ENCODE measurements at regions not wholly inside any gene's neighbourhood (a gene's known extent, or its start where the extent isn't known, plus 50 kb on each side); places are given as distances from the start of the nearest gene placed in this dataset.

GRCh38 chr4:117801756-117802155, 232.5 kb upstream of the NDST3 start:
- Histone ChIP-seq H3K4me2 (ENCODE audit: low read depth, low read length, poor library complexity, severe bottlenecking) (no peak overlapping the region), H3K36me3 (ENCODE audit: insufficient read depth, low read length) (no peaks in the 10 kb centered on the region)

GRCh38 chr4:117811731-117812130, 222.6 kb upstream of the NDST3 start:
- no peaks in the 10 kb centered on the region for H4K20me1 ChIP-seq (ENCODE audit: insufficient read depth, low read length, poor library complexity, severe bottlenecking)
- H3K79me2 ChIP-seq (ENCODE audit: insufficient read depth, low read length) = no peaks in the 10 kb centered on the region
- no peak overlapping the region for H3K9ac ChIP-seq (ENCODE audit: low read depth, low read length, poor library complexity, severe bottlenecking)
- H3K36me3 ChIP-seq (ENCODE audit: insufficient read depth, low read length) = no peaks in the 10 kb centered on the region
- no peaks in the 10 kb centered on the region for H3K9me2 ChIP-seq (replicated peaks; ENCODE audit: low read depth, low read length)
- TF ChIP-seq EZH2phosphoT487 (IDR thresholded peaks at IDR 0.05; ENCODE audit: borderline replicate concordance) (no peak), CTCF (conservative IDR thresholded peaks at IDR 0.05; ENCODE audit: low read length) (no peak)
- H3K4me1 ChIP-seq (ENCODE audit: insufficient read depth, low read length, poor library complexity, severe bottlenecking) = no peaks in the 10 kb centered on the region
- H3K27me3 ChIP-seq (ENCODE audit: insufficient read depth, low read length, poor library complexity, severe bottlenecking) = no peaks in the 10 kb centered on the region
- no peaks in the 10 kb centered on the region for H3F3A ChIP-seq (ENCODE audit: low read depth)
- H2AFZ ChIP-seq (ENCODE audit: low read length) = no peak overlapping the region
- no peaks in the 10 kb centered on the region for H3K9me3 ChIP-seq (ENCODE audit: insufficient read depth, low read depth, low read length)
- H3K4me3 ChIP-seq (ENCODE audit: low read length, poor library complexity, severe bottlenecking) = no peak overlapping the region
- H3K4me2 ChIP-seq (ENCODE audit: low read depth, low read length, poor library complexity, severe bottlenecking) = no peak overlapping the region

More at GRCh38 chr4:117801756-117802155, 232.5 kb upstream of the NDST3 start:
- Histone ChIP-seq H2AFZ (ENCODE audit: low read length) (no peak overlapping the region), H3K4me1 (ENCODE audit: insufficient read depth, low read length, poor library complexity, severe bottlenecking) (no peaks in the 10 kb centered on the region), H3K27me3 (ENCODE audit: insufficient read depth, low read length, poor library complexity, severe bottlenecking) (no peaks in the 10 kb centered on the region), H3K9me3 (ENCODE audit: insufficient read depth, low read depth, low read length) (no peaks in the 10 kb centered on the region), H3K79me2 (ENCODE audit: insufficient read depth, low read length) (no peaks in the 10 kb centered on the region), H3K9me2 (replicated peaks; ENCODE audit: low read depth, low read length) (no peaks in the 10 kb centered on the region), H3F3A (ENCODE audit: low read depth) (no peaks in the 10 kb centered on the region), H3K4me3 (ENCODE audit: low read length, poor library complexity, severe bottlenecking) (no peak overlapping the region), H4K20me1 (ENCODE audit: insufficient read depth, low read length, poor library complexity, severe bottlenecking) (no peaks in the 10 kb centered on the region), H3K9ac (ENCODE audit: low read depth, low read length, poor library complexity, severe bottlenecking) (no peak overlapping the region)
- TF ChIP-seq EZH2phosphoT487 (IDR thresholded peaks at IDR 0.05; ENCODE audit: borderline replicate concordance) = no peak
- no peak for TF ChIP-seq CTCF (conservative IDR thresholded peaks at IDR 0.05; ENCODE audit: low read length)

- no peaks in the 10 kb centered on the region for H4K20me1 ChIP-seq (ENCODE audit: insufficient read depth, low read length, poor library complexity, severe bottlenecking)
Measured at GRCh38 chr4:117814277-117815246, 219.7 kb upstream of the NDST3 start.

More at GRCh38 chr4:117814277-117815246, 219.7 kb upstream of the NDST3 start:
- no peak overlapping the region for H3K4me2 ChIP-seq (ENCODE audit: low read depth, low read length, poor library complexity, severe bottlenecking)
- no peaks in the 10 kb centered on the region for H3K9me2 ChIP-seq (replicated peaks; ENCODE audit: low read depth, low read length)
- no peak overlapping the region for H3K4me3 ChIP-seq (ENCODE audit: low read length, poor library complexity, severe bottlenecking)
- H3K36me3 ChIP-seq (ENCODE audit: insufficient read depth, low read length) = no peaks in the 10 kb centered on the region
- TF ChIP-seq CTCF (conservative IDR thresholded peaks at IDR 0.05; ENCODE audit: low read length) = no peak
- no peak for TF ChIP-seq EZH2phosphoT487 (IDR thresholded peaks at IDR 0.05; ENCODE audit: borderline replicate concordance)
- H3K9ac ChIP-seq (ENCODE audit: low read depth, low read length, poor library complexity, severe bottlenecking) = no peak overlapping the region
- H3K4me1 ChIP-seq (ENCODE audit: insufficient read depth, low read length, poor library complexity, severe bottlenecking) = no peaks in the 10 kb centered on the region
- no peaks in the 10 kb centered on the region for H3K9me3 ChIP-seq (ENCODE audit: insufficient read depth, low read depth, low read length)
- H3K27me3 ChIP-seq (ENCODE audit: insufficient read depth, low read length, poor library complexity, severe bottlenecking) = no peaks in the 10 kb centered on the region
- no peaks in the 10 kb centered on the region for H3F3A ChIP-seq (ENCODE audit: low read depth)
- H3K79me2 ChIP-seq (ENCODE audit: insufficient read depth, low read length) = no peaks in the 10 kb centered on the region
- H2AFZ ChIP-seq (ENCODE audit: low read length) = no peak overlapping the region
